GM19239 (cell line): ENCODE measurements at regions not wholly inside any gene's neighbourhood (a gene's known extent, or its start where the extent isn't known, plus 50 kb on each side); places are given as distances from the start of the nearest gene placed in this dataset.

ENCODE experiments used
- DNase-seq: peaks from one replicate; pipeline ENCODE4 v3.0.0; 2011; ENCODE audit warnings: low spot score; ENCODE audit not compliant: insufficient read length
- FAIRE-seq: peaks from 2 replicates; lab custom pipeline; 2011; peaks lifted over from hg19 to GRCh38; lab: Jason Lieb, UNC

GRCh38 chr10:28913436-28914237 lies 236.3 kb downstream of the BAMBI start:
- no peak for FAIRE-seq

GRCh38 chr10:28914701-28915100 lies 237.4 kb downstream of the BAMBI start:
- no peak for DNase-seq
- FAIRE-seq = no peak

More at GRCh38 chr10:28913436-28914237, 236.3 kb downstream of the BAMBI start:
- no peak for DNase-seq

GRCh38 chr10:28915989-28916588 lies 238.8 kb downstream of the BAMBI start:
- FAIRE-seq (no peak), DNase-seq (no peak)

GRCh38 chr10:28920091-28920490 lies 242.8 kb downstream of the BAMBI start:
- FAIRE-seq (no peak), DNase-seq (no peak)

GRCh38 chr10:28922127-28922526 lies 244.8 kb downstream of the BAMBI start:
- DNase-seq (no peak), FAIRE-seq (no peak)

- no peak for FAIRE-seq
- DNase-seq = no peak
Observed at GRCh38 chr10:28922861-28923260, 245.5 kb downstream of the BAMBI start.

GRCh38 chr10:28924717-28925116 lies 247.4 kb downstream of the BAMBI start:
- DNase-seq = no peak
- no peak for FAIRE-seq

GRCh38 chr10:28925121-28925663 lies 247.9 kb downstream of the BAMBI start:
- FAIRE-seq (no peak), DNase-seq (no peak)

GRCh38 chr10:28926932-28927331 lies 249.6 kb downstream of the BAMBI start:
- FAIRE-seq (no peak), DNase-seq (no peak)

GRCh38 chr10:28928484-28928883 lies 251.2 kb downstream of the BAMBI start:
- DNase-seq (no peak), FAIRE-seq (no peak)

GRCh38 chr10:28929942-28930341 lies 252.6 kb downstream of the BAMBI start:
- FAIRE-seq = no peak
- DNase-seq = no peak

- FAIRE-seq (no peak), DNase-seq (no peak)
Observed at GRCh38 chr10:28930514-28931495, 253.5 kb downstream of the BAMBI start.

- no peak for DNase-seq
- FAIRE-seq = no peak
Observed at GRCh38 chr10:28935061-28935460, 257.7 kb downstream of the BAMBI start.

- FAIRE-seq = no peak
- no peak for DNase-seq
Observed at GRCh38 chr10:28937959-28938358, 260.6 kb downstream of the BAMBI start.

GRCh38 chr10:28938745-28939144 lies 261.4 kb downstream of the BAMBI start:
- DNase-seq (no peak), FAIRE-seq (no peak)

GRCh38 chr10:28939281-28940157 lies 262.2 kb downstream of the BAMBI start:
- DNase-seq (no peak), FAIRE-seq (no peak)

GRCh38 chr10:28940158-28940888 lies 263.0 kb downstream of the BAMBI start:
- DNase-seq = no peak
- no peak for FAIRE-seq

GRCh38 chr10:28942012-28942411 lies 264.7 kb downstream of the BAMBI start:
- no peak for FAIRE-seq
- no peak for DNase-seq

GRCh38 chr10:28945959-28946358 lies 268.6 kb downstream of the BAMBI start:
- FAIRE-seq = no peak

More at GRCh38 chr10:28945959-28946358, 268.6 kb downstream of the BAMBI start:
- DNase-seq = no peak
